Endometrial microvascular endothelial cells (primary cell): ENCODE measurements at regions not wholly inside any gene's neighbourhood (a gene's known extent, or its start where the extent isn't known, plus 50 kb on each side); places are given as distances from the start of the nearest gene placed in this dataset.

Source experiments
- in situ Hi-C: cut with HindIII; loops from 2 replicates; pipeline ENCODE4 v1.10.0; 2017; ENCODE audit warnings: low sequenced_read_pairs, low pct_unique_long_range_greater_than_20kb; ENCODE audit errors: inconsistent ontology term

DNA sequence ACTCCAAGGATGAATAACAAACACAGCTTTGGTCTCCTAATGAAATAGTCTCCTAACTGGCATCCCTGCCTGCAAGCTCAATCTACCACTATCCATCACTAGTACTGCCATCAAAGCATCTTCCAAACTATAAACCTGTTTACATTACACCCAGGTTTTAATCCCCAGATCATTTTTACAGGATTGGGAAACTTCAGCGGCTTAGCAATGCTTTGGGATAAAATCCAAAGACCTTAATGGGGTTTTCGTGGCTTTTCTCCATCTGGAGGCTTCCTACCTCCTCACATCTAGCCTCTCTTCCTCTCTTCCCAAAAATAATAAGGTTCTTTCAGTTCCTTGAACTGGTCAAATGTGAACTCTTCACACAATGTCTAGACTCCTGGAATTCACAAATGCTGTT lies 92.2 kb upstream of the SETBP1 start:
- in situ Hi-C loops = no loop called here

- in situ Hi-C loops = no loop called here
These were observed 90.9 kb upstream of the SETBP1 start for GRCh38 chr18:44589693-44590355.

DNA sequence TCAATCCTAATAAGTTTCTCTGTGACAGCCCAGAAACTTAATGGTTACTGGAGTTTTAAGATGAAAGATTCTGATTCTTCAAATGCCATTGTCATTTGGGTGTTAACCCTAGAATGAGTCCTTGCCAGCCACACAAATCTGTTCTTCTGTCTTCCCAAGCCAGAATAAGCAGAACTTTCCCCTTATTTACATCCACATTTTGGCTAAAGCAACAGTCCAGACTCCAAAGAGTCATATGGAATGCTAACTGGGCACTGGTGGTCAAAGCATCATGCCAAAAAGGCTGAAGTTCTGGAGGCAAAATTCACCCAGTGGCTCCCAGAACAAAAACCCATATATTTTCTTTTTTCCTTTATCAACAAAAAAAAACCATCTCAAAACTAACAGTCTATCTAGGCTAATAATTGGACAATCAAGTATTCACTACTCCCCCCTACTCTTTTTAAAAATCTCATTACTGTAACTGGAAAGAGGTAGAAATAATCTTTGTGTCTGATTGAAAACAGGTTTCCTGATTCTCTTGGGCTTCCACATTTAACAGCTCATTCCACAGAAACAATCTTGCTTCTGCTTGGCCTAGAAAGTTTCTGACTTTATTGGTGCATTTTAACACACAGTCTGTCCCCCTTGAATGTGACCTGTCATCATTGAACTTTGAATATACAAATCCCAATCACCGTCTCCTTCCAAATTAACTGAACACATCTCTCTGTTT lies 89.6 kb upstream of the SETBP1 start:
- in situ Hi-C loops = no loop called here

DNA sequence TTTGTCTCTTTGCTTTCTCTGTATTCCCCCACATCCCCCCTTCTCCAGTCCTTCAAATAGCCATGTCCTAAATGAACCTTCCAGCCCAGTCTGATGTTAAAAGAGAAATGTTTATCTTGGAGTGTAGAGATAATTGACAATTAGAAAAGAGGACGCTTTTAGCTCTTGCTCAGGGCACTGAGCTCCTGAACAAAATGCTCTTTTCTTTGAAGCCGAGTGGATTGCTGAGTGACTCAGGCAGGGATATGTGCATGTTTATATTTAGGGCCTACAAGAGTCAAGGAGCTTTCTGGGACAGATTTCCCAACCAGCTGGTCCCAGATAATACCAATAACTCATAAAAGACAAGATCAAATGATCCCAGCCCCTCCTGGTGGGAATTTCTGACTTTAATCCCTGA lies 88.0 kb upstream of the SETBP1 start:
- in situ Hi-C loops = no loop called here

- in situ Hi-C loops = no loop called here
These were observed 85.8 kb upstream of the SETBP1 start for GRCh38 chr18:44594799-44595467.

- in situ Hi-C loops = no loop called here
These were observed 82.9 kb upstream of the SETBP1 start for GRCh38 chr18:44597797-44598196.

GRCh38 chr18:44598514-44598913 lies 82.2 kb upstream of the SETBP1 start:
- in situ Hi-C loops = no loop called here

GRCh38 chr18:44599412-44599811 lies 81.3 kb upstream of the SETBP1 start:
- in situ Hi-C loops = no loop called here

- in situ Hi-C loops = no loop called here
These were observed 79.2 kb upstream of the SETBP1 start for GRCh38 chr18:44601447-44601846.

- in situ Hi-C loops = no loop called here
These were observed 78.3 kb upstream of the SETBP1 start for GRCh38 chr18:44602380-44602779.

- in situ Hi-C loops = no loop called here
These were observed 77.8 kb upstream of the SETBP1 start for GRCh38 chr18:44602845-44603244.

GRCh38 chr18:44609181-44609941 lies 71.3 kb upstream of the SETBP1 start:
- in situ Hi-C loops = no loop called here

GRCh38 chr18:44620812-44621211 lies 59.9 kb upstream of the SETBP1 start:
- in situ Hi-C loops = no loop called here

DNA sequence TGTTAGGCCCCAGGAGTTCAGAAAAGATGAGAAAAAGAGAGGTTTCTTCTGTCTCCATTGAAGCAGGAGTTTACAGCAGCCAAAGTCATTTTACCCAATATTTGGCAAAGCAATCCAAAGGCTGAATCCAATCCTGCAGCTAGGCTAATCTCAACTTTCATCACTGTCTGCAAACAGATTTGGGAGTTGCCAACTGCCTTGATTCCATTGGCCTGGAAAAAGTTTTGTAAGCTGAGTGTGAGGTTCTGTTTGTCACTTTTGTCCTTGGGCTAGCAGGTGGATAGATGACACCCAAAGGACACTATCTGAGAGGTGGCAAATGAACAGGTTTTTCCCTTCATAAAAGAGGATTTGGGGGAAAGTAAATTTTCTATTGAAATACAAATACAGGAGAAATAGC lies 56.6 kb upstream of the SETBP1 start:
- in situ Hi-C loops = no loop called here

DNA sequence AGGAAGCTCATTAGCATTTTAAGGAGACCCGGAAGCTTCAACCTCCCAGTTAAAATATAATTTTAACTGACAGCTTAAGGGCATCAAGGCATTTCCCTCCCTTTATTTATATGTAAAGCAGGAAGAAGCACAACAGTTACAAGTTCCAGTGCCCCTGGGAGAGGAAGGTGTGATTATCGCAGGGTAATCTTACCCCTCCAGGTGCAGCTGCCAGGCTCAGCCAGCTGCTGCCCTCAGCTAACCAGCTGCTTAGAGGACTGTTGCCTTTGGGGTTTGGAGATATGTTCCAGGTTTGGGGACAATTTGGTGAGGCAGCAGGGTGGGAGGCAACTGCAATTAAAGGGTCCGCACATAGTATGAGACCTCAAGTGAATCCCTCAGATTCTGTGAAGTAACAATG lies 55.3 kb upstream of the SETBP1 start:
- in situ Hi-C loops = no loop called here

- in situ Hi-C loops = no loop called here
These were observed 54.5 kb upstream of the SETBP1 start for GRCh38 chr18:44626236-44626635.

DNA sequence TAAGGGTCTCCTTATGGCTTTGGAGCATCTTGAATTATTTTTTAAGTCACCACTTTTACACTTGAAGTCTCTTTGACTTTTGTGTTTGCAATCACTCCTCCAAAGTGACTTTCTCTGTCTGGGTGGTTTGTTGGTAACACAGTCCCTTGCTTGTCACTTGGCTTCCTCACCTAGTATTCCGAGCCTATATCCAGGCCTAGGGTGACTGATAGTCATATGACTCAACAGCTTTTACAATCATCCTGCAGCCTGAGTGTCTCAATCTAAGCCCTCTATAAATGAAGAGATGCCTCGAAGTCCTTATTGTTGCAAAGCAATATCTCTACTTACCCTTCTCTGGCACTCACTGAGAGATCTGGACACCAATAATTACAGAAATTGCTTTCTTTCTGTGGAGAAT lies 53.9 kb upstream of the SETBP1 start:
- in situ Hi-C loops = no loop called here

- in situ Hi-C loops = no loop called here
These were observed 53.4 kb upstream of the SETBP1 start for GRCh38 chr18:44627280-44627679.

- in situ Hi-C loops = no loop called here
These were observed 51.3 kb upstream of the SETBP1 start for GRCh38 chr18:44629406-44629805.

- in situ Hi-C loops = no loop called here
These were observed 50.6 kb upstream of the SETBP1 start for GRCh38 chr18:44630118-44630517.
